ENCODE measurements at regions not wholly inside any gene's neighbourhood (a gene's known extent, or its start where the extent isn't known, plus 50 kb on each side); places are given as distances from the start of the nearest gene placed in this dataset.

DNA sequence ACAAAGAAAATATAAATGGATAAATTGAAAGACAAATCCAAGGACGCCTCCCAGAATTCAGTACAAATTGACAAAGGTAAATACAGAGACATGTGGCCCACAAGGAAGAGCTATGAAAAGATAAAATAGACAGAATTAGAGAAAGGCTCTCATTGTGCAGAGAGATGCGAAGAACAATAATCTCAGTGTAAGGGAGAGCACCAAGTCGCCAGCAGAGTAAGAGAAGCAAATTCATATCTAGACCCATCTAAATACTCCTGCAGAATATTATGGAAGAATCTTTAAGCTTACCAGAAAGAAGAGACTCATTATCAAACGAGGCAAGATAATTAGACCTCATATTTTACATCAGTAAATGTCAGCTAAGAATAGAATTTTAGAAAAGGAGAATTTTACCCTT lies 101.7 kb upstream of the ITGA1 start:
- Mint-ChIP-seq H3K4me3 (ENCODE audit: unreplicated experiment) (no peak overlapping the region), H3K36me3 (ENCODE audit: low read depth, unreplicated experiment) (no peaks in the 10 kb centered on the region), H3K4me1 (ENCODE audit: unreplicated experiment) (peaks cover 3% of the 10 kb centered on the region), H3K27me3 (ENCODE audit: unreplicated experiment) (peaks cover 4% of the 10 kb centered on the region), H3K9me3 (ENCODE audit: unreplicated experiment) (no peaks in the 10 kb centered on the region), H3K27ac (ENCODE audit: unreplicated experiment) (no peak overlapping the region)
- TF ChIP-seq, protein P1, sequence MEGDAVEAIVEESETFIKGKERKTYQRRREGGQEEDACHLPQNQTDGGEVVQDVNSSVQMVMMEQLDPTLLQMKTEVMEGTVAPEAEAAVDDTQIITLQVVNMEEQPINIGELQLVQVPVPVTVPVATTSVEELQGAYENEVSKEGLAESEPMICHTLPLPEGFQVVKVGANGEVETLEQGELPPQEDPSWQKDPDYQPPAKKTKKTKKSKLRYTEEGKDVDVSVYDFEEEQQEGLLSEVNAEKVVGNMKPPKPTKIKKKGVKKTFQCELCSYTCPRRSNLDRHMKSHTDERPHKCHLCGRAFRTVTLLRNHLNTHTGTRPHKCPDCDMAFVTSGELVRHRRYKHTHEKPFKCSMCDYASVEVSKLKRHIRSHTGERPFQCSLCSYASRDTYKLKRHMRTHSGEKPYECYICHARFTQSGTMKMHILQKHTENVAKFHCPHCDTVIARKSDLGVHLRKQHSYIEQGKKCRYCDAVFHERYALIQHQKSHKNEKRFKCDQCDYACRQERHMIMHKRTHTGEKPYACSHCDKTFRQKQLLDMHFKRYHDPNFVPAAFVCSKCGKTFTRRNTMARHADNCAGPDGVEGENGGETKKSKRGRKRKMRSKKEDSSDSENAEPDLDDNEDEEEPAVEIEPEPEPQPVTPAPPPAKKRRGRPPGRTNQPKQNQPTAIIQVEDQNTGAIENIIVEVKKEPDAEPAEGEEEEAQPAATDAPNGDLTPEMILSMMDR (IDR thresholded peaks at IDR 0.05; ENCODE audit: unreplicated experiment) = no peak
- no peak for DNase-seq (ENCODE audit: low spot score)

DNA sequence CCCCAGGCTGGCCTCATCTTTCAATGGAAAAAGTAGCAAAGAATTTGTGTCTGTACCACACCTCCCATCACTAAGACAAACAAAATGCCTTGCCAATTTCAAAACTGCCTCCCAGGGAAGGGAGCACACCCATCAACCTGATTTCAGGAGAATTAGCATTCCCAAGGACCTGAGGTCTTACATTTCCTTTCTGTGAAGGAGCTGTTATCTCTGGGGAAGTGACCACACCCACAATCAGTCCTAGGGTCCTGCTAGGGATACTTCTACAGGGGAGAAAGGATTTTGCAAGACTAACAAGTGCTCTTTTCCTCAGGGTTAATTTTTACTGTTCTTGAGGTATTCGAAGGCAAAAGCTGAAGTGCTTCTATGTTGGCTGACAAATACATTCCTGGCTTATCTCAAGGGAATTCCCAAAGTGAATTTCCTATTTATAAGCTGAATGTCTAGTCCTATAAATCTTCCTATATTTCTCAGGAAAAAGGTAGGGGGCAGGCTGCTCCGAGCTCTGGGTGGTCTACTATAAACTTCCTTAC lies 97.4 kb upstream of the ITGA1 start:
- H3K4me1 Mint-ChIP-seq (ENCODE audit: unreplicated experiment) = peaks cover 19% of the 10 kb centered on the region
- TF ChIP-seq, protein P1 (IDR thresholded peaks at IDR 0.05; ENCODE audit: unreplicated experiment) = no peak
- no peaks in the 10 kb centered on the region for H3K27me3 Mint-ChIP-seq (ENCODE audit: unreplicated experiment)
- H3K27ac Mint-ChIP-seq (ENCODE audit: unreplicated experiment) = no peak overlapping the region
- no peak overlapping the region for H3K4me3 Mint-ChIP-seq (ENCODE audit: unreplicated experiment)
- DNase-seq (ENCODE audit: low spot score) = no peak
- H3K36me3 Mint-ChIP-seq (ENCODE audit: low read depth, unreplicated experiment) = no peaks in the 10 kb centered on the region
- H3K9me3 Mint-ChIP-seq (ENCODE audit: unreplicated experiment) = no peaks in the 10 kb centered on the region

DNA sequence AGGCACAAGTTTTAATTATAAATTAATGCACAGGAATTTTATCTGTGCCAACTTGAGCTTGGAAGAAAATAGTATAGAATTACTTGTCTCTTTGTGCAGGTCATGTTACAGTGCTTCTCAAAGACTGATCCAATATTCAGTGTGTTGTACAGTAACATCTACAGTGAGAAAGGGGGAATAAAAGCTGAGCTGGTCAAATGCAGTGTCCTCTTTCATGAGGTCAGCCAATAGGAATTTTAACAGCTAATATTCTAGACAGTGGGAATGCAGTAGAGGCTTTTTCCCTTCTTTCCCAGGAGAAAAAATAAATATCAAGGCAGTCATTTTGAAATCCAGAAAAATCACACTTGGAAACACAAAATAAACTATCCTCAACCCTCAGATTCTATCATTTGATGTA lies 95.7 kb upstream of the ITGA1 start:
- H3K27me3 Mint-ChIP-seq (ENCODE audit: unreplicated experiment) = no peaks in the 10 kb centered on the region
- TF ChIP-seq, protein P1 (IDR thresholded peaks at IDR 0.05; ENCODE audit: unreplicated experiment) = no peak
- no peak overlapping the region for H3K4me3 Mint-ChIP-seq (ENCODE audit: unreplicated experiment)
- no peaks in the 10 kb centered on the region for H3K9me3 Mint-ChIP-seq (ENCODE audit: unreplicated experiment)
- H3K36me3 Mint-ChIP-seq (ENCODE audit: low read depth, unreplicated experiment) = no peaks in the 10 kb centered on the region
- no peak overlapping the region for H3K27ac Mint-ChIP-seq (ENCODE audit: unreplicated experiment)
- DNase-seq (ENCODE audit: low spot score) = no peak
- H3K4me1 Mint-ChIP-seq (ENCODE audit: unreplicated experiment) = peaks cover 19% of the 10 kb centered on the region

DNA sequence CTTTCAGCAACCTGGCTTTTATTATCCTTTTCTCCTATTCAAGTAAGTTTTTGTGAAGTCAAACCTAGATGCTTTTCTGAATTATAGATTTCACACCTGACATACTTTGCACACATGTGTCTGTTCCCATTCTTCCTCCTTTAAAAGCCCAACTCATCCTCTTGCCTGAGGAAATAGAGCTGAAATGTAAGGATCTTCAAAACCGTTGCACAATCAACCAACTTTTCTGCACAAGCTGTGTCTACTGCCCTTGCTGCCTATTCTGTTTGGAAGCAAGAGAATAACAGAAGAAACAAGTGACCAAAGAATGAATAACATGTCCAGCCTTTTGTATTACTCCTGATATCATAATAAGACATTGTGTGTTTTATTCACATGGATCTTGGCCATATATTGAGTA lies 95.1 kb upstream of the ITGA1 start:
- Mint-ChIP-seq H3K4me1 (ENCODE audit: unreplicated experiment) (peaks cover 19% of the 10 kb centered on the region), H3K27me3 (ENCODE audit: unreplicated experiment) (no peaks in the 10 kb centered on the region), H3K4me3 (ENCODE audit: unreplicated experiment) (no peak overlapping the region), H3K9me3 (ENCODE audit: unreplicated experiment) (no peaks in the 10 kb centered on the region), H3K36me3 (ENCODE audit: low read depth, unreplicated experiment) (no peaks in the 10 kb centered on the region), H3K27ac (ENCODE audit: unreplicated experiment) (no peak overlapping the region)
- TF ChIP-seq, protein P1 (IDR thresholded peaks at IDR 0.05; ENCODE audit: unreplicated experiment) = no peak
- DNase-seq (ENCODE audit: low spot score) = no peak

DNA sequence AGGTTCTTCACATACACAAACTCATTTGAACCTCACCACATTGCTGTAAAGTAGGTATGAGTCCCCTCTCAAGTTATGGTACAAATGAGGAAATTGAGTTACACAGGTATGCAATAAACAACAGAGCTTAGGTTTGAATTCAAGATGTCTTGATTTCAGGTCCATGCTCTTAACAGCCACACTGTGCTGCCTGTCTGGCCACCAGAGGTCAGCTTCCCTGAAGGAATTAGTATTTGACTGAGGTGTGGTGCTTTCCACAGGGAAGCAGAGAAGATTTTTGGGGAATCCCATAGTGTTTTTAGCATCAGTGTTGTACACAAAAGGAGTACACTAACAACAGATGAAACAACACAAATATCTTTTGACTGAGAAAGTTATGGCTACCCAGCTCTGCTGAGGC lies 94.4 kb upstream of the ITGA1 start:
- no peaks in the 10 kb centered on the region for H3K36me3 Mint-ChIP-seq (ENCODE audit: low read depth, unreplicated experiment)
- H3K27me3 Mint-ChIP-seq (ENCODE audit: unreplicated experiment) = no peaks in the 10 kb centered on the region
- no peak overlapping the region for H3K4me3 Mint-ChIP-seq (ENCODE audit: unreplicated experiment)
- peaks cover 19% of the 10 kb centered on the region for H3K4me1 Mint-ChIP-seq (ENCODE audit: unreplicated experiment)
- peak; percentile 40 for DNase-seq (ENCODE audit: low spot score)
- TF ChIP-seq, protein P1 (IDR thresholded peaks at IDR 0.05; ENCODE audit: unreplicated experiment) = peak; percentile 38
- H3K27ac Mint-ChIP-seq (ENCODE audit: unreplicated experiment) = no peak overlapping the region
- H3K9me3 Mint-ChIP-seq (ENCODE audit: unreplicated experiment) = no peaks in the 10 kb centered on the region

All from endothelial cell (in vitro differentiated cells).